Neural crest cell (in vitro differentiated cells): ENCODE measurements at regions not wholly inside any gene's neighbourhood (a gene's known extent, or its start where the extent isn't known, plus 50 kb on each side); places are given as distances from the start of the nearest gene placed in this dataset.
"Not testable (repeated sequence)": the region's sequence is repeated elsewhere in the genome, so short reads cannot be mapped to it uniquely, and the experiment has no call there.

ENCODE experiments used
- DNase-seq: peaks from one replicate; pipeline ENCODE4 v3.0.0; 2021; ENCODE audit warnings: low read depth, mixed read lengths, low spot score
- H3K27ac Mint-ChIP-seq: one replicate; pipeline ENCODE4 v1.8.0; 2021; ENCODE audit warnings: mild to moderate bottlenecking, mixed read lengths; ENCODE audit not compliant: unreplicated experiment
- H3K27me3 Mint-ChIP-seq: 2 replicates; pipeline ENCODE4 v1.8.0; 2021; ENCODE audit warnings: low read depth, mild to moderate bottlenecking, mixed read lengths
- H3K36me3 Mint-ChIP-seq: 2 replicates; pipeline ENCODE4 v1.8.0; 2021; ENCODE audit warnings: low read depth, mild to moderate bottlenecking, mixed read lengths
- H3K4me1 Mint-ChIP-seq: 2 replicates; pipeline ENCODE4 v1.8.0; 2021; ENCODE audit warnings: mixed read lengths
- H3K4me3 Mint-ChIP-seq: one replicate; pipeline ENCODE4 v1.8.0; 2021; ENCODE audit warnings: mild to moderate bottlenecking, mixed read lengths
- H3K9me3 Mint-ChIP-seq: 2 replicates; pipeline ENCODE4 v1.8.0; 2021; ENCODE audit warnings: mixed read lengths
- TF ChIP-seq, protein P1 (sequence below): fragments of 200-600 bp; sonication (generic); conservative IDR thresholded peaks from 2 replicates; pipeline ENCODE4 v1.5.0; 2021; ENCODE audit warnings: antibody characterized with exemption, mild to moderate bottlenecking

DNA sequence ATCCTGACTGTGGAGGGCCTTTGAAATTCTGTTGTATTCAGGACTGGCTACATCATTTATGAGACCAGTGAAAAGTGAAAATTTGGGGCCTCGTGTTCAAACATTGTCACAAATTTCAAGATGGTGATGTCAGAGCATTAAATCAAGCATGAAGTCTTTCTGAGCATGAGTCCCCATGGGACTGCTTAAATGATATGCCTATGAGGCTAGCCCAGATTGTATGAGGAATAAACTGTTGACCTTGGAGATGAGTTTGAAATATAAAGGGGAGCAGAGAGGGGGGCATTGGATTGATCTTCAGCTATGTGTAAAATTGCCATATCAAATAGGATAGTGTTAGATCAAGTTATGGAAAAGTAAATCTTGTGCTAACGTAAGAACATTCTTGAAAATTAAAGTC, 230.0 kb downstream of the SPANXN3 start:
- no peak for DNase-seq
- Mint-ChIP-seq H3K27ac (no peak overlapping the region), H3K4me1 (no peaks in the 10 kb centered on the region), H3K4me3 (no peak overlapping the region), H3K9me3 (peaks cover 7% of the 10 kb centered on the region), H3K36me3 (no peaks in the 10 kb centered on the region), H3K27me3 (no peaks in the 10 kb centered on the region)
- TF ChIP-seq, protein P1, sequence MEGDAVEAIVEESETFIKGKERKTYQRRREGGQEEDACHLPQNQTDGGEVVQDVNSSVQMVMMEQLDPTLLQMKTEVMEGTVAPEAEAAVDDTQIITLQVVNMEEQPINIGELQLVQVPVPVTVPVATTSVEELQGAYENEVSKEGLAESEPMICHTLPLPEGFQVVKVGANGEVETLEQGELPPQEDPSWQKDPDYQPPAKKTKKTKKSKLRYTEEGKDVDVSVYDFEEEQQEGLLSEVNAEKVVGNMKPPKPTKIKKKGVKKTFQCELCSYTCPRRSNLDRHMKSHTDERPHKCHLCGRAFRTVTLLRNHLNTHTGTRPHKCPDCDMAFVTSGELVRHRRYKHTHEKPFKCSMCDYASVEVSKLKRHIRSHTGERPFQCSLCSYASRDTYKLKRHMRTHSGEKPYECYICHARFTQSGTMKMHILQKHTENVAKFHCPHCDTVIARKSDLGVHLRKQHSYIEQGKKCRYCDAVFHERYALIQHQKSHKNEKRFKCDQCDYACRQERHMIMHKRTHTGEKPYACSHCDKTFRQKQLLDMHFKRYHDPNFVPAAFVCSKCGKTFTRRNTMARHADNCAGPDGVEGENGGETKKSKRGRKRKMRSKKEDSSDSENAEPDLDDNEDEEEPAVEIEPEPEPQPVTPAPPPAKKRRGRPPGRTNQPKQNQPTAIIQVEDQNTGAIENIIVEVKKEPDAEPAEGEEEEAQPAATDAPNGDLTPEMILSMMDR = no peak

GRCh38 chrX:143270317-143270716, 244.6 kb downstream of the SPANXN4 start:
- no peaks in the 10 kb centered on the region for H3K36me3 Mint-ChIP-seq
- H3K27ac Mint-ChIP-seq = no peak overlapping the region
- H3K4me1 Mint-ChIP-seq = no peaks in the 10 kb centered on the region
- peaks cover 8% of the 10 kb centered on the region for H3K9me3 Mint-ChIP-seq
- TF ChIP-seq, protein P1 = no peak
- H3K4me3 Mint-ChIP-seq = no peak overlapping the region
- H3K27me3 Mint-ChIP-seq = no peaks in the 10 kb centered on the region
- no peak for DNase-seq

GRCh38 chrX:143244593-143244992, 218.9 kb downstream of the SPANXN4 start:
- not testable (repeated sequence) for DNase-seq, H3K27me3 Mint-ChIP-seq, H3K4me3 Mint-ChIP-seq, H3K27ac Mint-ChIP-seq, H3K9me3 Mint-ChIP-seq, H3K4me1 Mint-ChIP-seq, H3K36me3 Mint-ChIP-seq

- no peak for DNase-seq
- TF ChIP-seq, protein P1 = no peak
- H3K4me1 Mint-ChIP-seq = no peaks in the 10 kb centered on the region
- H3K36me3 Mint-ChIP-seq = peaks cover 3% of the 10 kb centered on the region
- H3K27me3 Mint-ChIP-seq = no peaks in the 10 kb centered on the region
- H3K4me3 Mint-ChIP-seq = no peak overlapping the region
- H3K27ac Mint-ChIP-seq = no peak overlapping the region
- peaks cover 11% of the 10 kb centered on the region for H3K9me3 Mint-ChIP-seq
Observed at GRCh38 chrX:143240658-143241057, 214.9 kb downstream of the SPANXN4 start.

DNA sequence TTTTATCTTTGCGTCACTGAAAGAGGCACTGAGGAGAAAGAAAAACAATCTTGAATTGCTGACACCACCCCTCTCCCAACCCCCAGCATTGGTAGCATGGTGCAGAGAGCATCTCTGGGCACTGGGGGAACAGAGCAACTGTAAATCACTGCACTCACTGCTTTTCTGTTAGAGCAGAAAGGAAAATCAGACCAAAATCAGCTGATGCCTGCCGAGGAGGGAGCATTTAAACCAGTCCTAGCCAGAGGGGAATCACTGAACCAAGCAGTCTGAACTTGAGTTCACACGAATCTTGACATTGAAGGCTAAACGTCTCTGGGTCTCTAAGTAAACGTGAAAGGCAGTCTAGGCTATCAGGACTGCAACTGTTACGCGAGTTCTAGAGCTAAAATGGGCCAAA, 205.8 kb downstream of the SPANXN4 start:
- peaks cover 13% of the 10 kb centered on the region for H3K9me3 Mint-ChIP-seq
- H3K4me1 Mint-ChIP-seq = no peaks in the 10 kb centered on the region
- TF ChIP-seq, protein P1 = no peak
- no peak overlapping the region for H3K4me3 Mint-ChIP-seq
- peaks cover 5% of the 10 kb centered on the region for H3K36me3 Mint-ChIP-seq
- no peak for DNase-seq
- no peaks in the 10 kb centered on the region for H3K27me3 Mint-ChIP-seq
- no peak overlapping the region for H3K27ac Mint-ChIP-seq

DNA sequence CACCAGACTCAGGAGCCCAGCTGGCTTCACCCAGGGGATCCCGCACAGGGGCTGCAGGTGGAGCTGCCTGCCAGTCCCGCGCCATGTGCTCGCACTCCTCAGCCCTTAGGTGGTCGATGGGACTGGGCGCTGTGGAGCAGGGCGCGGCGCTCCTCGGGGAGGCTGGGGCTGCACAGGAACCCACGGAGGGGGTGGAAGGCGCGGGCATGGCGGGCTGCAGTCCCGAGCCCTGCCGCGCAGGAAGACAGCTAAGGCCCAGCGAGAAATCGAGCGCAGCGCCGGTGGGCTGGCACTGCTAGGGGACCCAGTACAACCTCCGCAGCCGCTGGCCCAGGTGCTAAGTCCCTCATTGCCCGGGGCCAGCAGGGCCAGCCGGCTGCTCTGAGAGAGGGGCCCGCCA, 202.9 kb downstream of the SPANXN4 start:
- not testable (repeated sequence) for H3K27ac Mint-ChIP-seq, DNase-seq, H3K27me3 Mint-ChIP-seq, H3K4me1 Mint-ChIP-seq, H3K36me3 Mint-ChIP-seq, H3K4me3 Mint-ChIP-seq
- H3K9me3 Mint-ChIP-seq = peaks cover 11% of the 10 kb centered on the region

GRCh38 chrX:143206966-143207365, 181.2 kb downstream of the SPANXN4 start:
- no peaks in the 10 kb centered on the region for H3K4me1 Mint-ChIP-seq
- no peak overlapping the region for H3K27ac Mint-ChIP-seq
- H3K27me3 Mint-ChIP-seq = no peaks in the 10 kb centered on the region
- TF ChIP-seq, protein P1 = no peak
- no peak for DNase-seq
- H3K4me3 Mint-ChIP-seq = no peak overlapping the region
- H3K9me3 Mint-ChIP-seq = peaks cover 4% of the 10 kb centered on the region
- H3K36me3 Mint-ChIP-seq = no peaks in the 10 kb centered on the region
